ENCODE measurements at regions not wholly inside any gene's neighbourhood (a gene's known extent, or its start where the extent isn't known, plus 50 kb on each side); places are given as distances from the start of the nearest gene placed in this dataset.

DNA sequence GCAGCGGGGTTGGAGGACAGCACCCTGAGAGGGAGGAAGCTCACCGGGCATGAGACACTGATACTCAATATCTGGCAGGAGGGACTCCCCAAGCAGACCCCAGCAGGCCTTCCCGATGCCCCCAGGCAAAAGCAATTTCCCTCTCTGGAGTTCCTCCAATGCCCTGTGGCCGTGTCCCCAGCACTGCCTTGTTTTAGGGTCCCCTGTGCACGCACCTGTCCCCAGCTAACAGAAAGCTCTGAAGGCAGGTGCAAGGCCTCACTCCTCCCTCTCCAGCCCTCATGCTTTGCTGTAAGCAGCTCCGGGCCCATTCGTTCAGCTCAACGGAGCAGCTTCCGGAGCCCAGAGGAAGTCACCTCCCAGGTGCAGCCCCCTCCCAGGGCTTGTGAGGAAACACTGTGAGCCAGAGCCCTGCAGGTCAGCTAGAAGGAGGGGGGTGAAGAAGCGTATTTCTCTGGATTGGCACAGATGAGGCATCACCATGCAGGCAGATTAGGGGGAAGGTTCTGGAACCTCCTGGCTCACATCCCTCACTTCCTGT is 50.3 kb upstream of the ID2 start:
- H3K36me3 ChIP-seq (ENCODE audit: insufficient read depth, low read depth, low read length), result no peaks in the 10 kb centered on the region
- H3K27me3 ChIP-seq (ENCODE audit: insufficient read depth, low read length), result 0 out of 2 replicates have a peak, but pooled peaks cover 4% of the 10 kb centered on the region
- no peak overlapping the region for H3K9ac ChIP-seq (ENCODE audit: low read depth, low read length)
- no peaks in the 10 kb centered on the region for H3K9me3 ChIP-seq (ENCODE audit: insufficient read depth, low read depth, low read length)
- no peak overlapping the region for H3K4me3 ChIP-seq (ENCODE audit: low read length)
- H3K4me1 ChIP-seq (ENCODE audit: insufficient read depth, low read length), result peaks cover 11% of the 10 kb centered on the region; the same call in 1 of the 2 replicates
- no peak overlapping the region for H3K27ac ChIP-seq (ENCODE audit: low read length)
